GM18867 (cell line): ENCODE measurements at regions not wholly inside any gene's neighbourhood (a gene's known extent, or its start where the extent isn't known, plus 50 kb on each side); places are given as distances from the start of the nearest gene placed in this dataset.
"Not testable (repeated sequence)": the region's sequence is repeated elsewhere in the genome, so short reads cannot be mapped to it uniquely, and the experiment has no call there.

ENCODE experiments used
- ATAC-seq: cut with Tn5 transposase; IDR thresholded peaks from one replicate; pipeline ENCODE4 v1.9.1; 2021; ENCODE audit warnings: mild to moderate bottlenecking, moderate library complexity; ENCODE audit not compliant: unreplicated experiment

GRCh38 chr5:54404568-54404967 is 50.9 kb upstream of the HSPB3 start:
- ATAC-seq: no peak

GRCh38 chr5:54403885-54404416 is 51.5 kb upstream of the HSPB3 start:
- no peak for ATAC-seq

- no peak for ATAC-seq
Observed at GRCh38 chr5:54403121-54403520, 52.4 kb upstream of the HSPB3 start.

- ATAC-seq: peak; percentile 77
Observed at GRCh38 chr5:54401515-54401914, 54.0 kb upstream of the HSPB3 start.

GRCh38 chr5:54398191-54398590 is 57.3 kb upstream of the HSPB3 start:
- no peak for ATAC-seq

- no peak for ATAC-seq
Observed at GRCh38 chr5:54397420-54397819, 58.1 kb upstream of the HSPB3 start.

GRCh38 chr5:54393007-54393406 is 62.5 kb upstream of the HSPB3 start:
- ATAC-seq: not testable (repeated sequence)

GRCh38 chr5:54390539-54391031 is 64.9 kb upstream of the HSPB3 start:
- peak; percentile 39 for ATAC-seq

- no peak for ATAC-seq
Observed at GRCh38 chr5:54390015-54390414, 65.5 kb upstream of the HSPB3 start.

GRCh38 chr5:54389399-54389798 is 66.1 kb upstream of the HSPB3 start:
- not testable (repeated sequence) for ATAC-seq

GRCh38 chr5:54388811-54389210 is 66.7 kb upstream of the HSPB3 start:
- no peak for ATAC-seq

GRCh38 chr5:54388409-54388808 is 67.1 kb upstream of the HSPB3 start:
- no peak for ATAC-seq

GRCh38 chr5:54387659-54388232 is 67.8 kb upstream of the HSPB3 start:
- peak; percentile 51 for ATAC-seq

- ATAC-seq: no peak
Observed at GRCh38 chr5:54387031-54387430, 68.5 kb upstream of the HSPB3 start.

- ATAC-seq: no peak
Observed at GRCh38 chr5:54385994-54386393, 69.5 kb upstream of the HSPB3 start.

GRCh38 chr5:54384356-54384933 is 71.1 kb upstream of the HSPB3 start:
- no peak for ATAC-seq

GRCh38 chr5:54383941-54384340 is 71.6 kb upstream of the HSPB3 start:
- ATAC-seq: no peak

GRCh38 chr5:54383225-54383901 is 72.1 kb upstream of the HSPB3 start:
- ATAC-seq: no peak

- not testable (repeated sequence) for ATAC-seq
Observed at GRCh38 chr5:54381319-54381718, 70.9 kb upstream of the ARL15 start.

- ATAC-seq: no peak
Observed at GRCh38 chr5:54379590-54379989, 69.2 kb upstream of the ARL15 start.

- no peak for ATAC-seq
Observed at GRCh38 chr5:54378707-54379106, 68.3 kb upstream of the ARL15 start.

- ATAC-seq: not testable (repeated sequence)
Observed at GRCh38 chr5:54377339-54377738, 67.0 kb upstream of the ARL15 start.
